ENCODE measurements at regions not wholly inside any gene's neighbourhood (a gene's known extent, or its start where the extent isn't known, plus 50 kb on each side); places are given as distances from the start of the nearest gene placed in this dataset.
"Not testable (repeated sequence)": the region's sequence is repeated elsewhere in the genome, so short reads cannot be mapped to it uniquely, and the experiment has no call there.

- DNase-seq = no peak
These were observed 86.3 kb upstream of the PHLPP1 start for GRCh38 chr18:62629031-62629430.

DNA sequence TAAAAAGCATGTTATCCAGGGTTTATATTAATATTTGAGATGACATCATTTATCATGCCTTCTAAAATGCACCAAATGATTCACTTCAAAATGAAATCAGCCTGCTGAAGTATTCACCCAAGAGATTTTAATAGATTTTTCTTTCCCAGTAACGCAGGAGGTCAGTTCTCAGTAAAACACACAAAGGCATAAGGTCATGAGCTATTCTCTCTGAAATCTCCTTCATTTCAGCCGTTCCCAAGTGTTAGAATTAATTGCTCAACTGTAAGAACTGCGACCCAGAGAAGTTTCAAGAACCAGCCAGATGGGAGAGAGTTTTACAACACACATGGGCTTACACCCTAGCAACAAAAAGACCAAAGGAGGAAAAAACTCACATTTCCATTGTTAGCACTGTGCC lies 84.2 kb upstream of the PHLPP1 start:
- no peak for DNase-seq

DNA sequence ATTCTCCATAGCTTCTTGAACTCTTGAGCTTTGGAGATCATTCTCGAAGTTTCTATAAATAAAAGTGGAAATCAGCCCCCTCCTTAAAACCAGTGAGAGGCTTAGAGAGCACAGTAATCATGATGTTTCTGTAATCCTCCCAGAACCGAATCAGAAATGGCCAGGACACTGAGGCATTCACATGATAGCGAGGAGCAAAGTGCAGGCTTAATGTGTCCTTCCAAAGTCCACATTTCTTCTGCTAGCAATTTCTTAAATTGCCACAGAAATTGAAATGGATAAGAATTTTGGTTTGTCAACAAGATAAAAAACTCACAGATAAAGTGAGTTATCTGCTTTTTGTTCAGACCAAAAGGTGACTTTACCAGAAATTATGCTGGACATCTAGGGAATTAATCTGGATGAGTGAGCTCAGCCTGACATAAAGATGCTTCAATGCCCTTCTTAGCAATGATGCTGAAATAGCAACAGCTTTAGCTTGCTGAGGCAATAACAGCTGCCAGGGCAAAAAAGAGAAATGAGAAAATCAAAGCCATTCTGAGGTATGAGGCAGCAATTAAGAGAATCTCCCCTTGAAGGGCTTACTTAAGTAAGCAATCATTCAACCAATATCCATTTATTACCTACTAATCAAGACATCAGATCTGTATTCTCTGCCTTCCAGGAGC lies 82.4 kb upstream of the PHLPP1 start:
- DNase-seq = no peak

DNA sequence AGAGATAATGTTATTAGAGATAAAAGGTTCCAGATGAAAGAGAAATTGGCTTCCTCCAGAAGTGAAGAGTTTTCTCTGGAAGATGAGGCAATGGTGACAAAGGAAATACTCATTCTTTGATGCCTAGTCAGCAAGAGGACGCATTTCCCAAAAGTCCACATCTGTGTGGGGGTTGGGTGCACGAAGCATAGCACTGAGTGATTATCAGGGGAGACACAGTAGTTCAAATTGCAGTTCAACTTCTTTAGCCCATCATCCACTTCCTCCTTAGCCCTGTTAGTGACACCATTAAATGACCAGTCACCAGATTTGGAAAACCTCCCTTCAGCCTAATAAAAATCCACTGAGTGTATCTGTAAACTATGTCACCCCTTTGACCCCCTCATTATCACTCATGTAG lies 80.9 kb upstream of the PHLPP1 start:
- DNase-seq = no peak

- no peak for DNase-seq
These were observed 80.2 kb upstream of the PHLPP1 start for GRCh38 chr18:62634979-62635630.

GRCh38 chr18:62637403-62637802 lies 77.9 kb upstream of the PHLPP1 start:
- DNase-seq = no peak

DNA sequence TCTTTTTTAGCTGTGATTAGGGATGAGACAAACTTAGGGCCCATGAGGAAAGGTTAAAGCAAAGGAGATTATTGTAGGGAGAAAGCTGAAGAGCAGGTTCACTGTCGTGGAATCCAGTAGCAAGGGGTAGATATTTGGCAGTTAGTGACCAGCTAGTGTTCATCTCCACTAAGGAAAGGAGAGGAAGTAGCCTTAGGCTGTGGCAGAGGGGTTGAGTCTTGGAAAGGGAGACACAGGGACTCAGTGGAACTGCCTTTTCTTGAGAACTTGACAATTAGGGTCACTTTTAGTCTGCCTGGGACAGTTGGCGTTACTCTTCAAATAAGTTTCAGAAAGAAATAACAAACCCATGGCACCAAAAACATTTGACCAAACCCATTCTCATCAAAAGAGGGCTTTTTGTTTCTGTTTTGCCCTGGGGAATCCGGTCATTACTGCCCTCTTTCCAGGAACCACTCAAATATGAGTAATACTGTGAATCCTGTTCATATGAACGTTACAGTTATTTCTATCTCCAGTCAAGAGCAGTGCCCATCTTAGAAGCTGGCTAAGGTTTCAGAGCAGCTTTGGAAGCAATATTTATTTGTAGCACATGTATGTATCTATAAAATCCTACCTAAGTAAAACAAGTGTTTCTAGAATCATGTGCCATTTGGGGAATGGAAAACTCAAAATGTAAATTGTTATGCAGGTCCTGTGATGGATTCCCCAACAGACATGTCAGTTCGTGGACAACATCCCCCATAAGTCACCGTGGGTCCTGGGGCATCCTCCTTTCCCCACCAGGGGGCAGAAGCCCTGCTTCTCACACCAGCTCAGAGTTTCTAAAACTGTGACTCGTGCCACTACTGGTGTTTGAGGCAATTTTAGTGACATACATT lies 77.3 kb upstream of the PHLPP1 start:
- peak; percentile 65 for DNase-seq

- no peak for DNase-seq
These were observed 72.2 kb upstream of the PHLPP1 start for GRCh38 chr18:62643181-62643580.

GRCh38 chr18:62644773-62645172 lies 70.6 kb upstream of the PHLPP1 start:
- no peak for DNase-seq

- no peak for DNase-seq
These were observed 68.2 kb upstream of the PHLPP1 start for GRCh38 chr18:62647179-62647578.

GRCh38 chr18:62648045-62648678 lies 67.2 kb upstream of the PHLPP1 start:
- no peak for DNase-seq

- no peak for DNase-seq
These were observed 63.9 kb upstream of the PHLPP1 start for GRCh38 chr18:62651276-62652056.

DNA sequence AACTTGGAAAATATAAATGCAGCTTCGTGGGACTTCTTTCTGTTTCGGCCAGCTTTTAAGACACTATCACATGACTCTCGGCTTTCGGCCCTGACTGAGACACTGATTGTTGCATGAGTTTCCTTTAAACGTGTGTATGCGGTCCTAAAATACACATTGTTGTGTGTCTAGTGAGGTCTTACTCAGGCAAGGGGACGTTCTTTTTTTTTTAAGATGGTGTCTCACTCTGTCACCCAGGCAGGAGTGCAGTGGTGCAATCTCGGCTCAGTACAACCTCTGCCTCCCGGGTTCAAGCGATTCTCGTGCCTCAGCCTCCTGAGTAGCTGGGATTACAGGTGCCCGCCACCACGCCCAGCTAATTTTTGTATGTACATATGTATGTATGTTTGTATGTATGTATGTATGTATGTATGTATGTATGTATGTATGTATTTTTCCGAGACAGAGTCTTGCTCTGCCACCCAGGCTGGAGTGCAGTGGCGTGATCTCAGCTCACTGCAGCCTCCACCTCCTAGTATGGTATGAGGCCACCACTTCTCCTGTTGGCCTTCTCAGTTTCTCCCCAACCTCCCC lies 63.2 kb upstream of the PHLPP1 start:
- not testable (repeated sequence) for DNase-seq

DNA sequence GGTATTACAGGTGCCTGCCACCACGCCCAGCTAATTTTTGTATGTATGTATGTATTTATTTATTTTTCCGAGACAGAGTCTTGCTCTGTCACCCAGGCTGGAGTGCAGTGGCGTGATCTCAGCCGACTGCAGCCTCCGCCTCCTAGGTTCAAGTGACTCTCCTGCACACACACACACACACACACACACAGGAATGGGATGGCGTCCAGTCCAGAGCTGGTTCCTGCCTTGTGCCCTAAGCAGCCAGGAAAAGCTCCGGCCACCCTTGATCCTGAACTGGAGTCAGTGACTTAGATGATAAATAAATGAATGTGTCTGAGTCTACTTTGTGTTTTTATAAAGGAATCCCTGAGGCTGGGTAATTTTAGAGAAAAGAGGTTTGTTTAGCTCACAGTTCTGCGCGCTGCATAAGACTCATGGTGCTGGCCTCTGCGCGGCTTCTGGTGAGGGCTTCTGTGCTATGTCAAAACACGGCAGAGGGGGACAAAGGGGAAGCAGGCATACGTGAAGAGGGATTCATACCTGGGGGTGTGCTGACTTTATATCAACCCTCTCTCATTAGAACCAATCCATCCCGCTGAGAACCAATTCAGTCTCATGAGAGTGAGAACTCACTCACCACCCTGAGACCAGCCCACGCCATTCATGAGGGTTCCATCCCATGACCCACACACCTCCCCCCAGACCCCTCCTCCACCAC lies 59.7 kb upstream of the PHLPP1 start:
- DNase-seq = no peak

- DNase-seq = no peak
These were observed 57.3 kb upstream of the PHLPP1 start for GRCh38 chr18:62658028-62658427.

- no peak for DNase-seq
These were observed 55.6 kb upstream of the PHLPP1 start for GRCh38 chr18:62659698-62660097.

- no peak for DNase-seq
These were observed 54.6 kb upstream of the PHLPP1 start for GRCh38 chr18:62660691-62661090.

- DNase-seq = no peak
These were observed 51.5 kb upstream of the PHLPP1 start for GRCh38 chr18:62663731-62664336.

GRCh38 chr18:62664414-62664813 lies 50.9 kb upstream of the PHLPP1 start:
- no peak for DNase-seq

GRCh38 chr18:62665188-62665587 lies 50.2 kb upstream of the PHLPP1 start:
- DNase-seq = no peak

All from stimulated activated CD4-positive, alpha-beta T cell treated with anti-CD3 and anti-CD28 coated beads, Interleukin-15, amount 100 ng/mL, for 24 hours (primary cell).